H1 (cell line): ENCODE measurements at regions not wholly inside any gene's neighbourhood (a gene's known extent, or its start where the extent isn't known, plus 50 kb on each side); places are given as distances from the start of the nearest gene placed in this dataset.

Source experiments
- CTCF ChIA-PET: fragments of 300-600 bp; sonication (Branson Sonifier 250); formaldehyde crosslinking; loops from one replicate; lab custom pipeline; 2021; ENCODE audit not compliant: partially characterized antibody; lab: Charles Lee
- POLR2A ChIA-PET: fragments of 300-600 bp; sonication (Branson Sonifier 250); formaldehyde crosslinking; loops from one replicate; lab custom pipeline; 2021; ENCODE audit warnings: inconsistent platforms; ENCODE audit not compliant: partially characterized antibody; lab: Charles Lee
- DNase-seq, 2 experiments: peaks; one replicate each; pipeline versions ENCODE4 v3.0.0 to v3.0.0-alpha.2; 2010 to 2022; ENCODE audit warnings: low spot score in 2 of 2, low read depth in 1 of 2, mixed read lengths in 1 of 2
- FAIRE-seq: peaks from 2 replicates; lab custom pipeline; 2011; peaks lifted over from hg19 to GRCh38; lab: Jason Lieb, UNC
- H2AFZ ChIP-seq: 2 replicates; pipeline ENCODE4 v1.8.1; 2012; ENCODE audit warnings: low read length, inconsistent platforms
- H2AK5ac ChIP-seq: 2 replicates; pipeline ENCODE4 v1.6.1; 2013; ENCODE audit warnings: low read depth, low read length
- H2BK120ac ChIP-seq: replicated peaks from 2 replicates; pipeline ENCODE3; 2013; ENCODE audit warnings: low read depth, low read length, inconsistent platforms
- H2BK12ac ChIP-seq: 2 replicates; pipeline ENCODE4 v1.6.1; 2013; ENCODE audit warnings: low read depth, low read length
- H2BK15ac ChIP-seq: 2 replicates; pipeline ENCODE4 v1.6.1; 2013; ENCODE audit warnings: low read length
- H2BK20ac ChIP-seq: 2 replicates; pipeline ENCODE4 v1.6.1; 2013; ENCODE audit warnings: low read length
- H2BK5ac ChIP-seq: 2 replicates; pipeline ENCODE4 v1.6.1; 2013; ENCODE audit warnings: low read depth, low read length
- H3K14ac ChIP-seq: 2 replicates; pipeline ENCODE4 v1.6.1; 2013; ENCODE audit warnings: inconsistent platforms; ENCODE audit not compliant: insufficient read length
- H3K18ac ChIP-seq: 2 replicates; pipeline ENCODE4 v1.6.1; 2013; ENCODE audit warnings: low read length; ENCODE audit errors: extremely low read depth
- H3K23ac ChIP-seq: 2 replicates; pipeline ENCODE4 v1.6.1; 2013; ENCODE audit warnings: inconsistent platforms; ENCODE audit not compliant: insufficient read length
- H3K23me2 ChIP-seq: 2 replicates; pipeline ENCODE4 v1.6.1; 2013; ENCODE audit warnings: low read depth, low read length
- H3K27ac ChIP-seq: 2 replicates; pipeline ENCODE4 v1.6.1; 2011; ENCODE audit warnings: low read depth, low read length, inconsistent platforms
- H3K27me3 ChIP-seq, 4 experiments: replicated peaks in 1 of 4; 1 replicate in 1 of 4; 2 replicates in 3 of 4; pipeline versions ENCODE4 v1.6.1 to v1.8.1; 2011 to 2013; ENCODE audit warnings: low read length in 3 of 4, mild to moderate bottlenecking in 3 of 4, inconsistent platforms in 2 of 4, mixed read lengths in 2 of 4, moderate library complexity in 1 of 4; ENCODE audit not compliant: control insufficient read depth in 3 of 4, insufficient read depth in 3 of 4; ENCODE audit errors: extremely low read depth in 1 of 4
- H3K36me3 ChIP-seq, 4 experiments: 2 replicates each; pipeline versions ENCODE4 v1.6.1 to v1.8.1; 2011 to 2013; ENCODE audit warnings: mild to moderate bottlenecking in 4 of 4, low read length in 3 of 4, moderate library complexity in 2 of 4, control low read depth in 1 of 4, inconsistent platforms in 1 of 4; ENCODE audit not compliant: insufficient read depth in 4 of 4, control insufficient read depth in 2 of 4
- H3K4ac ChIP-seq: replicated peaks from 2 replicates; pipeline ENCODE3; 2013; ENCODE audit warnings: low read length, low read depth, mixed read lengths, inconsistent platforms; ENCODE audit not compliant: insufficient read length
- H3K4me1 ChIP-seq, 4 experiments: replicated peaks in 1 of 4; 1 replicate in 1 of 4; 2 replicates in 3 of 4; pipeline versions ENCODE4 v1.6.1 to v1.8.1; 2011 to 2013; ENCODE audit warnings: low read length in 3 of 4, inconsistent platforms in 2 of 4, mixed read lengths in 1 of 4; ENCODE audit not compliant: insufficient read depth in 4 of 4, control insufficient read depth in 3 of 4
- H3K4me2 ChIP-seq, 2 experiments: 2 replicates each; pipeline versions ENCODE4 v1.6.1 to v1.8.1; 2011 to 2013; ENCODE audit warnings: low read depth in 2 of 2, low read length in 2 of 2, control low read depth in 1 of 2, inconsistent platforms in 1 of 2, mild to moderate bottlenecking in 1 of 2; ENCODE audit not compliant: insufficient read depth in 1 of 2
- H3K4me3 ChIP-seq, 4 experiments: fragments of 200-600, 300-600 bp in 1 of 4; sonication (generic), shearing (Covaris generic), sonication (Bioruptor Twin) in 1 of 4; 2 replicates each; pipeline versions ENCODE4 v1.5.1 to v1.8.1; 2011 to 2016; ENCODE audit warnings: low read length in 4 of 4, low read depth in 3 of 4, control low read depth in 2 of 4, inconsistent platforms in 2 of 4, mild to moderate bottlenecking in 2 of 4, mixed read lengths in 1 of 4, moderate library complexity in 1 of 4; ENCODE audit not compliant: insufficient read depth in 2 of 4; ENCODE audit errors: extremely low read depth in 1 of 4
- H3K56ac ChIP-seq: replicated peaks from 2 replicates; pipeline ENCODE3; 2013; ENCODE audit warnings: low read depth, mild to moderate bottlenecking, mixed read lengths, low read length, inconsistent platforms; ENCODE audit not compliant: insufficient read length
- H3K79me1 ChIP-seq: 2 replicates; pipeline ENCODE4 v1.6.1; 2013; ENCODE audit warnings: low read depth, low read length, control low read depth
- H3K79me2 ChIP-seq, 2 experiments: 2 replicates each; pipeline versions ENCODE4 v1.6.1 to v1.8.1; 2012 to 2013; ENCODE audit warnings: low read length in 2 of 2, mild to moderate bottlenecking in 2 of 2, inconsistent platforms in 1 of 2; ENCODE audit not compliant: insufficient read depth in 2 of 2, control insufficient read depth in 1 of 2
- H3K9ac ChIP-seq, 4 experiments: replicated peaks in 1 of 4; 1 replicate in 1 of 4; 2 replicates in 3 of 4; pipeline versions ENCODE4 v1.6.1 to v1.8.1; 2011 to 2013; ENCODE audit warnings: low read depth in 3 of 4, low read length in 3 of 4, control low read depth in 2 of 4, mild to moderate bottlenecking in 2 of 4, moderate library complexity in 2 of 4, inconsistent platforms in 1 of 4; ENCODE audit errors: extremely low read depth in 1 of 4
- H3K9me3 ChIP-seq, 2 experiments: 2 replicates each; pipeline versions ENCODE4 v1.6.1 to v1.8.1; 2012 to 2013; ENCODE audit warnings: mild to moderate bottlenecking in 2 of 2, moderate library complexity in 2 of 2, control low read depth in 1 of 2, inconsistent platforms in 1 of 2, low read depth in 1 of 2, low read length in 1 of 2, mixed read lengths in 1 of 2; ENCODE audit not compliant: insufficient read depth in 2 of 2
- H4K20me1 ChIP-seq, 2 experiments: replicated peaks in 1 of 2; 2 replicates each; pipeline versions ENCODE3 to v1.8.1; 2011 to 2013; ENCODE audit warnings: inconsistent platforms in 2 of 2, low read length in 2 of 2, mild to moderate bottlenecking in 1 of 2; ENCODE audit not compliant: insufficient read depth in 2 of 2, control insufficient read depth in 1 of 2
- H4K5ac ChIP-seq: 2 replicates; pipeline ENCODE4 v1.6.1; 2013; ENCODE audit warnings: low read length, low read depth, mixed read lengths, inconsistent platforms; ENCODE audit not compliant: insufficient read length
- H4K8ac ChIP-seq: 2 replicates; pipeline ENCODE4 v1.8.0; 2013; ENCODE audit warnings: mild to moderate bottlenecking, moderate library complexity, low read length, inconsistent platforms; ENCODE audit not compliant: insufficient read depth; ENCODE audit errors: extremely low read depth
- H4K91ac ChIP-seq: replicated peaks from 2 replicates; pipeline ENCODE3; 2013; ENCODE audit warnings: low read length, mixed read lengths, inconsistent platforms; ENCODE audit not compliant: insufficient read length
- KDM5A ChIP-seq: fragments of 200-600 bp; IDR thresholded peaks from 2 replicates; pipeline ENCODE4 v1.7.1; 2012; ENCODE audit warnings: mild to moderate bottlenecking, low read length, inconsistent platforms, mixed read lengths
- NRF1 ChIP-seq: IDR thresholded peaks from 2 replicates; pipeline ENCODE4 v1.6.1; 2011; ENCODE audit warnings: mild to moderate bottlenecking, low read depth, low read length, improper control_type of control experiment
- POLR2A ChIP-seq, 2 experiments: IDR thresholded peaks; 1 replicate in 1 of 2; 2 replicates in 1 of 2; pipeline ENCODE4 v1.6.1; 2011; ENCODE audit warnings: low read depth in 2 of 2, low read length in 2 of 2, mild to moderate bottlenecking in 2 of 2; ENCODE audit errors: control extremely low read depth in 1 of 2
- SRF ChIP-seq: IDR thresholded peaks from 2 replicates; pipeline ENCODE4 v1.6.1; 2011; ENCODE audit warnings: mild to moderate bottlenecking, low read depth, low read length, moderate library complexity

GRCh38 chr4:120549011-120549570, 373.4 kb downstream of the PRDM5 start:
- H3K27me3 ChIP-seq, result no peaks in the 10 kb centered on the region
- no peak overlapping the region for H3K27ac ChIP-seq
- H4K91ac ChIP-seq, result no peak overlapping the region
- H3K23ac ChIP-seq, result no peak overlapping the region
- H2BK20ac ChIP-seq, result no peak overlapping the region
- no peak overlapping the region for H3K4ac ChIP-seq
- H3K4me3 ChIP-seq, result no peak overlapping the region
- H2BK120ac ChIP-seq, result no peak overlapping the region
- no peak overlapping the region for H4K8ac ChIP-seq
- ChIA-PET CTCF (interaction anchor here (0.8 kb wide), 1 partner anchor 399 kb away, joined by 3 read pairs; no protein-coding TSS in a partner anchor), POLR2A (no interaction called here)
- H2AFZ ChIP-seq, result no peak overlapping the region; the same call in 1 of the 2 replicates
- no peak overlapping the region for H3K14ac ChIP-seq
- H2BK12ac ChIP-seq, result no peak overlapping the region
- H3K4me1 ChIP-seq, result peaks cover 0 to 1% (median under 1%) of the 10 kb centered on the region in 4 experiments; a peak in 2 of 7 replicates
- FAIRE-seq, result no peak
- no peaks in the 10 kb centered on the region for H4K20me1 ChIP-seq
- no peak overlapping the region for H3K56ac ChIP-seq
- no peaks in the 10 kb centered on the region for H3K9me3 ChIP-seq
- no peaks in the 10 kb centered on the region for H3K79me1 ChIP-seq
- H3K79me2 ChIP-seq, result no peaks in the 10 kb centered on the region
- H3K23me2 ChIP-seq, result no peaks in the 10 kb centered on the region
- H2BK5ac ChIP-seq, result no peak overlapping the region
- H3K18ac ChIP-seq, result no peak overlapping the region
- H4K5ac ChIP-seq, result no peak overlapping the region
- no peaks in the 10 kb centered on the region for H3K36me3 ChIP-seq
- H2AK5ac ChIP-seq, result no peak overlapping the region
- H2BK15ac ChIP-seq, result no peak overlapping the region
- DNase-seq, result no peak
- H3K9ac ChIP-seq, result no peak overlapping the region
- H3K4me2 ChIP-seq, result no peak overlapping the region
- TF ChIP-seq SRF (no peak), POLR2A (IDR thresholded peaks at IDR 0.05; ENCODE audit: control extremely low read depth in 1 of 2, low read depth in 2 of 2, low read length in 2 of 2) (no peak), KDM5A (no peak), NRF1 (no peak)
